GM12892 (cell line): ENCODE measurements at regions not wholly inside any gene's neighbourhood (a gene's known extent, or its start where the extent isn't known, plus 50 kb on each side); places are given as distances from the start of the nearest gene placed in this dataset.

Experiments
- POLR2A ChIP-seq: IDR thresholded peaks from 2 replicates; pipeline ENCODE4 v1.6.1; 2011; ENCODE audit warnings: low read depth, low read length, control low read depth
- POLR2AphosphoS5 ChIP-seq: IDR thresholded peaks from 2 replicates; pipeline ENCODE4 v1.6.1; 2011; ENCODE audit warnings: low read depth, low read length, control low read depth
- TAF1 ChIP-seq: IDR thresholded peaks from 2 replicates; pipeline ENCODE4 v1.6.1; 2011; ENCODE audit warnings: low read depth, mild to moderate bottlenecking, control low read depth, low read length, borderline replicate concordance

GRCh38 chr3:78495301-78495700 lies 1272.5 kb downstream of the ROBO1 start:
- TF ChIP-seq POLR2AphosphoS5: no peak
- TF ChIP-seq POLR2A: no peak
- TF ChIP-seq TAF1: no peak
